ENCODE measurements at regions not wholly inside any gene's neighbourhood (a gene's known extent, or its start where the extent isn't known, plus 50 kb on each side); places are given as distances from the start of the nearest gene placed in this dataset.

- intact Hi-C loops (cut with DNase I): no loop called here
- WGBS, 2 donors: 72 to 76% methylated on average over 6 of the region's 6 CpGs
- Histone ChIP-seq H3K4me1 (no peaks in the 10 kb centered on the region), H3K27ac (no peak overlapping the region), H3K36me3 (no peaks in the 10 kb centered on the region), H3K27me3 (peaks cover 0 to 5% (median 0%) of the 10 kb centered on the region in 7 donors), H3K9me3 (peaks cover 0 to 22% (median 9%) of the 10 kb centered on the region in 11 donors), H3K4me3 (no peak overlapping the region)
- ATAC-seq (no peak), DNase-seq (no peak)
- TF ChIP-seq CTCF (IDR thresholded peaks at IDR 0.05): no peak
These were observed 140.9 kb upstream of the UBL3 start for GRCh38 chr13:29991343-29991742.

GRCh38 chr13:29987340-29987739 lies 136.9 kb upstream of the UBL3 start:
- no peak overlapping the region for H3K4me3 ChIP-seq
- TF ChIP-seq CTCF (IDR thresholded peaks at IDR 0.05): no peak
- ATAC-seq: no peak
- H3K4me1 ChIP-seq: no peaks in the 10 kb centered on the region
- intact Hi-C loops (cut with DNase I): no loop called here
- peaks cover 0 to 28% (median 12%) of the 10 kb centered on the region in 11 donors for H3K9me3 ChIP-seq
- no peaks in the 10 kb centered on the region for H3K27me3 ChIP-seq
- no peak overlapping the region for H3K27ac ChIP-seq
- H3K36me3 ChIP-seq: no peaks in the 10 kb centered on the region
- DNase-seq: no peak

- no peak overlapping the region for H3K4me3 ChIP-seq
- intact Hi-C loops (cut with DNase I): no loop called here
- no peaks in the 10 kb centered on the region for H3K4me1 ChIP-seq
These were observed 129.9 kb upstream of the UBL3 start for GRCh38 chr13:29980339-29980738.

GRCh38 chr13:29978211-29978610 lies 127.8 kb upstream of the UBL3 start:
- H3K9me3 ChIP-seq: peaks cover 0 to 19% (median 0%) of the 10 kb centered on the region in 11 donors
- no peak overlapping the region for H3K27ac ChIP-seq
- intact Hi-C loops (cut with DNase I): no loop called here
- ATAC-seq (no peak), DNase-seq (no peak)
- no peak for TF ChIP-seq CTCF (IDR thresholded peaks at IDR 0.05)
- WGBS, 2 donors: 92 to 93% methylated on average over 2 of the region's 2 CpGs
- no peaks in the 10 kb centered on the region for H3K36me3 ChIP-seq
- no peak overlapping the region for H3K4me3 ChIP-seq
- H3K27me3 ChIP-seq: peaks cover 0 to 9% (median 0%) of the 10 kb centered on the region in 7 donors
- H3K4me1 ChIP-seq: no peaks in the 10 kb centered on the region

More at GRCh38 chr13:29980339-29980738, 129.9 kb upstream of the UBL3 start:
- no peak for TF ChIP-seq CTCF (IDR thresholded peaks at IDR 0.05)
- H3K27ac ChIP-seq: no peak overlapping the region
- H3K27me3 ChIP-seq: no peaks in the 10 kb centered on the region
- ATAC-seq (no peak), DNase-seq (no peak)
- 81 to 87% methylated on average over 2 of the region's 2 CpGs for WGBS, 2 donors
- peaks cover 0 to 19% (median 0%) of the 10 kb centered on the region in 11 donors for H3K9me3 ChIP-seq
- no peaks in the 10 kb centered on the region for H3K36me3 ChIP-seq
